Activated CD4-positive, alpha-beta T cell treated with anti-CD3 and anti-CD28 coated beads, Interleukin-2, Interleukin-6, amounts not matched to agents 100 ng/mL and 50 ng/mL, durations not matched to agents 16 hours and 8 hours (primary cell): ENCODE measurements at regions not wholly inside any gene's neighbourhood (a gene's known extent, or its start where the extent isn't known, plus 50 kb on each side); places are given as distances from the start of the nearest gene placed in this dataset.

Experiments
- DNase-seq: peaks from one replicate; pipeline ENCODE4 v3.0.0-alpha.2; 2020

DNA sequence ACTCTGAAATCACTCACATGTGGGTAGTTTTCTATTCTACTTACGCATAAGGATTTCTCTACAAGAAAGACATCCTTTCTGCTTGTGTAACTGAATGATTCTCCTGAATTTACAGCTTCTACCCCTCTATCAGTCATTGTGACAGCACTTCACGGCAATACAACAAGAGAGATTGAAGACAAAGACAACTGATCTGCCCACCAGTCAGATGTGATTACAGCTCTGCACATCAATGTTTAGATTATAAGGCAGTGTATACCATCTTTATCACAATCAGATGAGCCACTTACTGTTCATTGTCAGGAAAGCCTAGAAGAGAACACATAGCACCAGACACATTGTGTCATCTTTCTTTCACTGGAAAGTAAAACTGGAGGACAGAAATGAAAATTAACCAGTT, 324.4 kb downstream of the CENPC start:
- DNase-seq: no peak

DNA sequence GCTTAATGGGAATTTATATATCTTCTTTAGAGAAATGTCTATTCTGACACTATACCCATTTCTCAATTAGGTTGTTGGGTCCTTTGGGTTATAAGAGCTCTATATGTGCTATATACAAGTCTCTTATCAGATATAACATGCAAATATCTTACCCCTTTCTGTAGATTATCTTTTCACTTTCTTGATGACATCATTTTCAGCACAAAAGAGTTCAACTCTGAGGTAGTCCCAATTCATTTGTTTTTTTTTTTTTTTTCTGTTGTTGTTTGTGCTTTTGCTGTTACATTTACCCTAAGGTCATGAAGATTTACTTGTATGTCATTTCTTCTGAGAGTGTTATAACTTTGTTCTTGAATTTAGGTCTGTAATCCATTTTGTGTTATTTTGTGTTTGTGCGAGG, 326.4 kb downstream of the CENPC start:
- no peak for DNase-seq

GRCh38 chr4:67207941-67208441, 337.3 kb downstream of the CENPC start:
- DNase-seq: no peak

GRCh38 chr4:67204441-67204840, 340.9 kb downstream of the CENPC start:
- no peak for DNase-seq

DNA sequence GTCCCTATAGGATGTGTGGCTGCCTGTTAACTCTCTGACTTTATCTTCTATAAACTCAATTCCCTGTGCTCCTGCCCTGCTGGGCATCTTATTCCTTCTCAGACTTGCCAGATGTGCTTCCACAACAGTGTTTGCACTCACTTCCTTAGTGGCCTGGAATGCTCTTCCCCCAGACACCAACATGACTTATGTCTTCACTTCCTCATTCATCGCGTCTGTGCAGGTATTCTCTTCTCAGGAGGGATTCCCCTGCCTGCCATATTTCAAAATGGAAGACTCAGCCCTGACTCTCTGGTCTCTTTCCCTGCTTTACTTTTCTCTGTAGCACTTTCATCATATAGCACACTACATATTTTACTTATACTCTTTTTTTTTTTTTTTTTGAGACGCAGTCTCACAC, 344.0 kb downstream of the CENPC start:
- DNase-seq: no peak

DNA sequence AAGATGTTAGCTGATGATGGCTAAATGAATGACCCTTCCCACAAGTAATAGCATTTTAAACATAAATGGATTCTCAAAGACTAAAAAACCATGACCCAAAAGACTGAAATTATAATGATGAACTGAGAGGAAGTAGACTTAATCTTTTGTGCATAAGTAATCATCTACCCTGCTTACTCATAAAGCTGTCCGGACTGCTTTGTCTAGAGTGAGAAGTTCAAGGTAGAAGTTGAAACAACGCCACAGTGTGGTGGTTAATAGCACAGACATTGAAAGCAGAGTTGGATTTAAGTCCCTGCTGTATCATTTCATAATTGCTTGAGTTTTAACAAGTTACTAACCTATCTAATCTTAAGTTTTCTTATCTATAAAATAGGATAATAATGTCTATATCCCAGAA, 346.6 kb downstream of the CENPC start:
- DNase-seq: peak; percentile 12

DNA sequence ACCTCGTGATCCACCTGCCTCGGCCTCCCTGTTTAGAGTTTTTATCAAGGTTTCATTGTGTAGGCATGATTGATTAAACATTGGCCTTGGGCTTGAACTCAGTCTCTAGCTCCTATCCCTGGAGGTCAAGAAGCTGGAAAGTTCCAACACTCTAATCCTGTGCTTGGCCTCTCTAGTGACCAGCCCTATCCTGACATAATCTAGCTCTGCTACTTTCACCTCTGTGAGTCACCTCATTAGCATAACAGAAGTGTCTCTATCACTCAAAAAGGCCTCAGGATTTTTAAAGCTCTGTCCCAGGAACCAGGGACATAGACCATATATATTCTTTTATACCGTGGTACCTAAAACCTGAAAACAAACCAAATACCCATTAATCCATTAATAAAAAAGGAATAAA, 377.5 kb downstream of the CENPC start:
- no peak for DNase-seq

- no peak for DNase-seq
These were observed 382.6 kb downstream of the CENPC start for GRCh38 chr4:67162690-67163089.

DNA sequence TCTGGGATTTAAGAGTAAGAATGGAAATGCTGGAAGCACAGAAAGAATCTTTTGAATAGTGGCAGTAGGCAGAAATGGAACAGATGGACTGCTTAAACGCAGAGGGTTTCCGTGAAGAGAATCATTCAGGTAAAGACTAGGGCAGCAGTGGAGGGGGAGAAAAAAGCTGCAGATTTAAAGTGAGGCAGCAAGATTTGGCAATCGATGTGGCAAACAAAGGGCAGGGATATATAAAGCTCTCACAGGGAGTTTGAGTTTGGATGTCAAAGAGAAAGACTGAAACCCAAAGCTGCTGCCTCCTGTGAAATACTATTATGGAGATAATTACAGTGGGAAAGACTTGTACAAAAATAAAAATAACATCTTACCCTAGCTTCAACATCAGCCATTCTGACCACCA, 384.0 kb downstream of the CENPC start:
- no peak for DNase-seq

DNA sequence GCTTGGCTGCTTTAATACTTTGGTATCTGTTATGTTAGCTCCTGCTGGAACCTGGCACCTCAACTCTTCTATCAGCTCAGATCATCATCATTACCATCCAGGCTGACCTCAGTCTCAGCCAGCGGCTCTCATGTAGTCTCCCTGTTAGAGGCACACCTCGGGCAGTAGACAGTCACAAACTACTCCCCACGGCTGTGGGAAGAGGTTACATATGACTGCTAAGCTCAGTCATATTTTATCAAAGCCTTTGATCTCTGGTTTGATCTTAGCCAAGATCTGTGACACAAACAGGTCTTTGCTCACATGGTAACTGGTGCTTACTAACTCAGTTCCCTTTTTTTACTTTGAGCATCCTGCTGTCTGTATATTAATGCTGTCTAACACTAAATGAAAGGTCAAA, 384.9 kb downstream of the CENPC start:
- DNase-seq: peak; percentile 1

GRCh38 chr4:67158666-67159065, 386.6 kb downstream of the CENPC start:
- no peak for DNase-seq

GRCh38 chr4:67152976-67153375, 392.3 kb downstream of the CENPC start:
- DNase-seq: no peak

DNA sequence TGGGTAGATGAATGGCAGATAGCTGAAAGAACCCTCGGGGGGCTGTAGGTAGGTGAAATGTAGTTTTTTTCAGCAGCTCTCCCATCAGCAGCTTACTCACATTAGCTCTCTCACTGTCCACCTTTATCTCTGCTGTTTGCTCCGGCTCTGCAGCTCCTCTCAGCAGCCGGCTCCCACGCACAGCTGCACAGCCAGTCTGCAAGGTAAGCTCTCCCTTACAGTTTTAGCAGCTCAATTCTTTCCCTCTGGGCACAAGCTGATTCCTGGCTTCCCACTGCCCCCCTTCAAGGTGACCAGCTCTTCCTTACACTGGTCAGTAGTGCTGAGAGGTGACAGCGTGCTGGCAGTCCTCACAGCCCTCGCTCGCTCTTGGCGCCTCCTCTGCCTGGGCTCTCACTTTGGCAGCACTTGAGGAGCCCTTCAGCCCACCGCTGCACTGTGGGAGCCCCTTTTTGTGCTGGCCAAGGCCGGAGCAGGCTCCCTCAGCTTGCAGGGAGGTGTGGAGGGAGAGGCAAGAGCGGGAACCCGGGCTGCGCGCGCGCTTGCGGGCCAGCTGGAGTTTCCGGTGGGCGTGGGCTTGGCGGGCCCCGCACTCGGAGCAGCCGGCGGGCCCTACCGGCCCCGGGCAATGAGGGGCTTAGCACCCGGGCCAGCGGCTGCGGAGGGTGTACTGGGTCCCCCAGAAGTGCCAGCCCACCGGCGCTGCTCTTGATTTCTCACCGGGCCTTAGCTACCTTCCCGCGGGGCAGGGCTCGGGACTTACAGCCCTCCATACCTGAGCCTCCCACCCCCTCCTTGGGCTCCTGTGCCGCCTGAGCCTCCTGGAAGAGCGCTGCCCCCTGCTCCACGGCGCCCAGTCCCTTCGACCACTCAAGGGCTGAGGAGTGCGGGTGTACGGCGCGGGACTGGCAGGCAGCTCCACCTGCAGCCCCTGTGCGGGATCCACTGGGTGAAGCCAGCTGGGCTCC, 393.6 kb downstream of the CENPC start:
- DNase-seq: no peak

GRCh38 chr4:67141586-67141985, 403.7 kb downstream of the CENPC start:
- no peak for DNase-seq

DNA sequence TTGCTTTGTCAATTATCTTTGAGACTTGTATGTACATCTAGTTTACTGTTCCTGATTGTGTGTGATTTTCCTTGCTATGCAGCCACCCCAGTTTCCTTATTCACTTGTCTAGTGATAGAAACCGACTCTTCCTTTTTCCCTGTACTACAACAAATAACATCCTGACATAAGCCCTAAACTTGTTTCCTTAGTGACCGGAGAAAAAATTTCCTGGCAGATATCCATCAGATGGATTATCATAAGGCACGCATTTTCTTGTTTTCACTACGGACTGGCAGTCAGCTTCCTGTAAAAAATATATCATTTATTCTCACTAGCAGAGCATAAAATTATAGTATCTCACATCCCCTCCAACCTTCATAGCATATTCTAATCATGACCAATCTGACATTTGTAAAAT, 410.7 kb downstream of the CENPC start:
- DNase-seq: no peak

DNA sequence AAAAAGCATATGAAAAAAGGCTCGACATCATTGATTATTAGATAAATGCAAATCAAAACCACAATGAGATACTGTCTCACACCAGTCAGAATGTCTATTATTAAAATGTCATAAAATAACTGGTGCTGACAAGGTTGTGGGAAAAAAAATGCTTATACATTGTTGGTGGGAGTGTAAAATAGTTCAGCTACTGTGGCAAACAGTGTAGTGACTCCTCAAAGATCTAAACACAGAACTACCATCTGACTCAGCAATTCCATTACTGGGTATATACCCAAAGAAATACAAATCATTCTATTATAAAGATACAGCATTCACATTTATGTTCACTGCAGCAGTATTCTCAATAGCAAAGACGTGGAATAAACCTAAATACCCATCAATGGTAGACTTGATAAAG, 412.1 kb downstream of the CENPC start:
- no peak for DNase-seq

DNA sequence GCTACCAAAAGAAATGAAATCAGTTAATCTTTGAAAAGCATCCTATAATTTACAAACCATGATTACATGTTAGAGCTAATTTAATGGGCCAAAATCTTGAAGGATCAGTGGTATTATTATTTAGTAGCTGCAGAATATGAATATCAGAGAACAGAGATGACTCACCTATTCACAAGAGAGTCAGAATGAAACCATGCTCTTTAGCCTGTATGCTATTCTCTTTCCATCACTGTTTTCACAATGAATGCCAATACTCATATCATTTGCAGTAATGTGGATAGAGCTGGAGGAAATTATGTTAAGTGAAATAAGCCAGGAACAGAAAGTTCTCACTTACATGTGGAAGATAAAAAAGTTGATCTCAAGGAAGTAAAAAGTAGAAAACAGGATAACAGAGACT, 414.1 kb downstream of the CENPC start:
- peak; percentile 49 for DNase-seq

DNA sequence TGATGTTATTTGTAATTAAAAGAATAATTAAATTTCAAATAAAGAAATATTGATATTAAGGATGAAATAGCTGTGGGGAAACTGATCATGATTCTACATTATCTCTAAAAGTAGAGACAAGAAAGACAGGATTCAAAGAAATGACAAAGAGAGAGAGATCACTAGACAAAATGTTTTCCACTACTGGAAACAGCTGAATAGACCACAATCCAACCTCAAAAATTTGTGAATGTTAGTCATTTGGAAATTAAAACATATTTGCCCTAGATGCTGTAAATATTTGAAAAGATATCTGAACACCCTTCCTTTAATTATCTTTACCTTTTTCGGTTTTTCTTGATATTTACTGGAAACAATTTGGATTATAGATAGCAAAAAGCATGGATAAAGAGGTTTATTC, 414.9 kb downstream of the CENPC start:
- peak; percentile 3 for DNase-seq

DNA sequence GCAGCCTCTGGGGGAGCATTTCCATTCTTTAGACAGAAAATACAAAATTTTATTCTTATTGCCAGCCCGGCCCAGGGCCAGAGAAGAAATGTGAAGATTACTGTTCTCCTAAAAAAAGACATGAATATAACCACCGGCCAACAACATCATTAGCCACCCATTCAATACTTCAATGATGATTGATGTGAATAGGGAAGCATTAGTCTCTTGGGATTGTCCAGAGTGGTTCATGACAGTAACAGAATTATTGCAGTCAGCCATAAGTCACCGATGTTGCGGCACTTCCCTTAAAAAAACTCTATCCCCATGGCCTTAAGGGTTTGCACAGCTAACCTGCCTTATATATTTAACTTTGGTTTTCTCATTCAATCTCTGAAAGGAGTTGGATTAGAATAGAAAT, 418.7 kb downstream of the CENPC start:
- no peak for DNase-seq

GRCh38 chr4:67125636-67126514, 419.4 kb downstream of the CENPC start:
- no peak for DNase-seq

- no peak for DNase-seq
These were observed 420.6 kb downstream of the CENPC start for GRCh38 chr4:67124716-67125115.

GRCh38 chr4:67122029-67122428, 423.3 kb downstream of the CENPC start:
- DNase-seq: no peak

DNA sequence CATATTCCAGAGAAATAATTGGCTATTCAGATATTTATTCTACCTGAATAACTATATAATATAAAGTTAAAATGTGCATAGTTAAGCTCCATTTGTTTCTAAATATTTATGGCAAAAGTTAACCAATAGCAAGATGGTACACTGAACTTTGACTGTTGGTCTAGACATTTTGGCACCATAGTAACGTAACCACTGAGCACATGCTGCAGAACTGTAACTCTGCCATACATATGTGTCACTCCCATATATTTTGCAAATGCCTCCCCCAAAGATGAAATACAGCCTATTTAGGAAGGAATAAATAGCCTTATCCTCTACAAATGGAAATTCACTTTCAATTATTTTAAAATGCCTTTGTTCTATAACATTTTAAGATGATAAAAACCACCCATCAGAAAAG, 424.9 kb downstream of the CENPC start:
- no peak for DNase-seq

- DNase-seq: no peak
These were observed 436.0 kb downstream of the CENPC start for GRCh38 chr4:67109276-67109675.
